Spleen (tissue), 7 donors: ENCODE measurements at regions not wholly inside any gene's neighbourhood (a gene's known extent, or its start where the extent isn't known, plus 50 kb on each side); places are given as distances from the start of the nearest gene placed in this dataset.

Experiments used
- POLR2A ChIP-seq, 3 donors: fragments of 450-650 bp; IDR thresholded peaks; one replicate each; pipeline ENCODE4 v1.5.1; 2017; ENCODE audit warnings: antibody characterized with exemption in 3 of 3, mild to moderate bottlenecking in 1 of 3
- POLR2AphosphoS5 ChIP-seq, 3 donors: sonication (generic); formaldehyde crosslinking; IDR thresholded peaks; one replicate each; pipeline ENCODE4 v1.5.1; 2017; ENCODE audit warnings: antibody characterized with exemption in 3 of 3
- TF ChIP-seq, protein P1 (sequence below), 11 experiments: fragments of 200-600 bp in 7 of 11; fragments of 450-650 bp in 4 of 11; sonication (generic) in 4 of 11; IDR thresholded peaks in 8 of 11; conservative IDR thresholded peaks in 3 of 11; 1 replicate in 7 of 11; 2 replicates in 4 of 11; pipeline versions ENCODE4 v1.4.0 to v1.8.0; 2016 to 2021; ENCODE audit warnings: antibody characterized with exemption in 11 of 11, inconsistent platforms in 4 of 11, mild to moderate bottlenecking in 1 of 11
- donor health status: DM: no; HTN: no; CAD: no; lungs with moderate emphysema.
- donor health status: DM: no; HTN: no; CAD: no.
- donor health status: DM: no; HTN: no; CAD: no.

DNA sequence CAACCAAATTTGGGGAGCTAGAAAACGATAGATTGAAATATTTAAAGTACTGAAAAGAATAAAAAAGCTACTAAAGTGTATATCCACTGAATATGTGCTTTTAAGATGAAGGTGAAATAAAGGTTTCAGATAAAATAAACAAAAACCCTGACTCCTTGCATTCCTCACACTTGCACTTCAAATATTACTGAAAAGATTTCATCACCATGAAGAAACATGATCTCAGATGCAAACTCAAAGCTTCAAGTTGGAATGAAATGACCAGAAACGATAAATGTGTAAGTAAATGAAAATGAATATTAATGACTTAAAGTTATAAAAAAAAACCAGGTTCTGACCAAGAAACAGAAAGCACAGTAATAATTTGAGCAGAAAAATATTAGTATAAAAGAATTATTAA is 1246.0 kb upstream of the ACVR2A start:
- TF ChIP-seq, protein P1, sequence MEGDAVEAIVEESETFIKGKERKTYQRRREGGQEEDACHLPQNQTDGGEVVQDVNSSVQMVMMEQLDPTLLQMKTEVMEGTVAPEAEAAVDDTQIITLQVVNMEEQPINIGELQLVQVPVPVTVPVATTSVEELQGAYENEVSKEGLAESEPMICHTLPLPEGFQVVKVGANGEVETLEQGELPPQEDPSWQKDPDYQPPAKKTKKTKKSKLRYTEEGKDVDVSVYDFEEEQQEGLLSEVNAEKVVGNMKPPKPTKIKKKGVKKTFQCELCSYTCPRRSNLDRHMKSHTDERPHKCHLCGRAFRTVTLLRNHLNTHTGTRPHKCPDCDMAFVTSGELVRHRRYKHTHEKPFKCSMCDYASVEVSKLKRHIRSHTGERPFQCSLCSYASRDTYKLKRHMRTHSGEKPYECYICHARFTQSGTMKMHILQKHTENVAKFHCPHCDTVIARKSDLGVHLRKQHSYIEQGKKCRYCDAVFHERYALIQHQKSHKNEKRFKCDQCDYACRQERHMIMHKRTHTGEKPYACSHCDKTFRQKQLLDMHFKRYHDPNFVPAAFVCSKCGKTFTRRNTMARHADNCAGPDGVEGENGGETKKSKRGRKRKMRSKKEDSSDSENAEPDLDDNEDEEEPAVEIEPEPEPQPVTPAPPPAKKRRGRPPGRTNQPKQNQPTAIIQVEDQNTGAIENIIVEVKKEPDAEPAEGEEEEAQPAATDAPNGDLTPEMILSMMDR (IDR thresholded peaks at IDR 0.05 in 8 of 11, conservative IDR thresholded peaks at IDR 0.05 in 3 of 11): no peak
- TF ChIP-seq POLR2A (IDR thresholded peaks at IDR 0.05) (no peak), POLR2AphosphoS5 (IDR thresholded peaks at IDR 0.05) (no peak)
